ENCODE measurements at regions not wholly inside any gene's neighbourhood (a gene's known extent, or its start where the extent isn't known, plus 50 kb on each side); places are given as distances from the start of the nearest gene placed in this dataset.

DNA sequence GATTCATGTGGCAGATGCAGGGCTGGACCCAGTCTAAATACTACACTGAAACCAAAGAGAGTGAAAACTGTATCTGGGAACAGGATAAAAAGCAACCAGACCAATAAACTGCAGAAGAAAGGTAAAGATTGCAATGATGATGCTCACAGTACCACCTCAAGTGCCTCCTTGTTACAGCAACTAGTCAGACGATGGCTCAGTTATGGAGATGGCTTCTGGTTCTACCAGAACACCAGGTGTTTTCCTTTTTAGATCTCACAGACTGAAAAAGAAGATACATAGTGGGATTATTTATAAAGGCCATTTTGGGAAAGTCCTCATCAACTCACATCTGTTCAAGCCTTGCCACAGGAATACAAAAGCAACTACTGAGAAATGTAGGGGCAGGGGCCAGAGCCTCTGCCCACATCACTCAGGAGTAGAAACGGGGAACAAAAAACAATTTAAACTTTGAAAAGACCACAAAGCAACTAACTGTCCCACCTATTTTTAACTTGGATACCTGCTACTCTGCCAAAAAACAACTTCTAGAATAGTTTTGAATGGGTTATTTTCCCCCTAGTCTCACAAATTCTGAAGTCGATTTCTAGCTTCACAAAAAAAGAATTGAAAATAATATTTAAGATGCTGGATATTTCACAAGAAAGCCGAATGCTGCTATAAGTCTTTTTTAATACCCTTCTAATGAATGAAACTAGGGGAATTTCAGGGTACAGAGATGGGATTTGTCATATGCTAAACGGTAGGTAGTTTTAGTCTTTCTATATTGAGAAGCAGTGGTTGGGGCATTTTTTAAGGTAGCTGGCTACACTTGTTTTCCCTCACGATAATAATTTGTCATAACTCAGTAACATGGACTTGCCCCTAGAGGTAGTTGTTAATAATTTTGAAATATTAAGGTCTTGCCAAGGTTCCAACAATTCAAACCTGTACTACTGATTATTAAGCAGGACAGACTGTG is 197.2 kb upstream of the TMPO start:
- no peak overlapping the region for H3K27ac Mint-ChIP-seq
- H3K9me3 Mint-ChIP-seq = peaks cover 3 to 8% of the 10 kb centered on the region in 2 donors
- H3K4me3 Mint-ChIP-seq = no peak overlapping the region
- ATAC-seq (replicated peaks) (peak; percentile 52 to 81), DNase-seq (no peak)
- no peaks in the 10 kb centered on the region for H3K4me1 Mint-ChIP-seq
- H3K36me3 Mint-ChIP-seq = no peaks in the 10 kb centered on the region
- H3K27me3 Mint-ChIP-seq = peaks cover under 1 to 4% of the 10 kb centered on the region in 2 donors

GRCh38 chr12:98319716-98320425 is 195.5 kb upstream of the TMPO start:
- ATAC-seq (replicated peaks) = no peak
- Mint-ChIP-seq H3K9me3 (peaks cover under 1 to 8% of the 10 kb centered on the region in 2 donors), H3K4me3 (no peak overlapping the region), H3K4me1 (no peaks in the 10 kb centered on the region), H3K27ac (no peak overlapping the region), H3K27me3 (peaks cover under 1 to 5% of the 10 kb centered on the region in 2 donors), H3K36me3 (no peaks in the 10 kb centered on the region)
- no peak for DNase-seq

GRCh38 chr12:98325003-98325402 is 190.4 kb upstream of the TMPO start:
- DNase-seq = no peak
- H3K27me3 Mint-ChIP-seq = peaks cover 5 to 9% of the 10 kb centered on the region in 2 donors
- no peak for ATAC-seq (replicated peaks)
- no peaks in the 10 kb centered on the region for H3K36me3 Mint-ChIP-seq
- H3K4me3 Mint-ChIP-seq = no peak overlapping the region
- peaks cover 0 to 2% of the 10 kb centered on the region in 2 donors for H3K4me1 Mint-ChIP-seq
- peaks cover 0 to 4% of the 10 kb centered on the region in 2 donors for H3K9me3 Mint-ChIP-seq
- no peak overlapping the region for H3K27ac Mint-ChIP-seq

DNA sequence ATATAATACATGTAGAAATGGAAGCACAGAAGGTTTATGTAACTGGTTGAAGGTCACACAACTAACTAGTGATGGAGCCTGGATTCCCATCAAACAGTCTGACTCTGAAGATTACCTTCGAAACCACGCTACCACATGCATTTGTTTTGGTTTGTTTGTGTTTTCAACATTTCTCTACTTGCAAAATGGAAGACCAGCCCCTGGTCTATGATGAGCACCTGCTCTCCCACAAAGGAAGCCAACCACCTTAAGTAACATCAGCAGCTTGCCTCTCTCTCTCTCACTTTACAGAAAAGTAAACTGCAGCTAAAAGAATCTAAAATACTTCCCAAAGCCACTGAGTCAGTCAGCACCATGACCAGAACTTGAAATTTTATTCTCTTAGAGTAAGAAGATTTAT is 186.9 kb upstream of the TMPO start:
- Mint-ChIP-seq H3K4me3 (no peak overlapping the region), H3K27me3 (peaks cover 2 to 9% of the 10 kb centered on the region in 2 donors), H3K4me1 (peaks cover 0 to 2% of the 10 kb centered on the region in 2 donors), H3K27ac (no peak overlapping the region), H3K9me3 (peaks cover 0 to under 1% of the 10 kb centered on the region in 2 donors), H3K36me3 (no peaks in the 10 kb centered on the region)
- ATAC-seq (replicated peaks) (no peak), DNase-seq (no peak)

DNA sequence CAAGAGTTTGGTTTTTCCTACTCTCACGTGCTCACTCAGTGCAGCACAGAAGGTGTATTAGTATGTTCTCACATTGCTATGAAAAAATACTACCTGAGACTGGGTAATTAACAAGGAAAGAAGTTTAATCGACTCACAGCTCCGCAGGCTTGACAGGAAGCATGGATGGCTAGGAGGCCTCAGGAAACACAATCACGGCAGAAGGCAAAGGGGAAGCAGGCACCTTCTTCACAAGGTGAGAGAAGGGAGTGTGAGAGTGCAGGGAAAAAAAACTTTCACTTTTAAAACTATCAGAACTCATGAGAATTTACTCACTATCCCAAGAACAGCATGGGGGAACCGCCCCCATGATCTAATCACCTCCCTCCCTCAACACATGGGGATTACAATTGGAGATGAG is 185.8 kb upstream of the TMPO start:
- H3K4me1 Mint-ChIP-seq = peaks cover 0 to 2% of the 10 kb centered on the region in 2 donors
- H3K27me3 Mint-ChIP-seq = peaks cover under 1 to 9% of the 10 kb centered on the region in 2 donors
- ATAC-seq (replicated peaks) (no peak), DNase-seq (no peak)
- H3K9me3 Mint-ChIP-seq = no peaks in the 10 kb centered on the region
- H3K36me3 Mint-ChIP-seq = no peaks in the 10 kb centered on the region
- H3K4me3 Mint-ChIP-seq = no peak overlapping the region
- no peak overlapping the region for H3K27ac Mint-ChIP-seq

DNA sequence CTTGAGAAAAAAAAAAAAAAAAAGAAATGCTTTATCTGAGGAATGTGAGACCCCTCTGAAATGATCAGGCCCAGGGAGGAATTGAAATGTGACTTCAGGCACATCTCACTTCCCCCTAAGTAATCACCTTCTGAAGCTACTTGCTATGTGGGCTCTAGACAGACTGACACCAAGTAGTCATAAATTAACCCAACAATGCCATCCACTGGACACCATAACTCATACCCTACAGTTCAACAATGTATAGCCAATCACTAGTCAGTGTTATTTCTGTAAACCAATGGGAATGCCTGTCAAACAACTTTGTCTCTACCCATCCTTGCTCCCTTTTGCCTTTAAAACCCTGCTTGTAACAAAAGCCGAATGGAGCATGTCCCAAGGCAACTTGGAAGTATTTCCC is 182.7 kb upstream of the TMPO start:
- Mint-ChIP-seq H3K27ac (no peak overlapping the region), H3K4me3 (no peak overlapping the region), H3K27me3 (peaks cover 4 to 19% of the 10 kb centered on the region in 2 donors), H3K36me3 (no peaks in the 10 kb centered on the region), H3K9me3 (no peaks in the 10 kb centered on the region), H3K4me1 (peaks cover 0 to 2% of the 10 kb centered on the region in 2 donors)
- ATAC-seq (replicated peaks) (peak; percentile 66 to 78), DNase-seq (no peak)

DNA sequence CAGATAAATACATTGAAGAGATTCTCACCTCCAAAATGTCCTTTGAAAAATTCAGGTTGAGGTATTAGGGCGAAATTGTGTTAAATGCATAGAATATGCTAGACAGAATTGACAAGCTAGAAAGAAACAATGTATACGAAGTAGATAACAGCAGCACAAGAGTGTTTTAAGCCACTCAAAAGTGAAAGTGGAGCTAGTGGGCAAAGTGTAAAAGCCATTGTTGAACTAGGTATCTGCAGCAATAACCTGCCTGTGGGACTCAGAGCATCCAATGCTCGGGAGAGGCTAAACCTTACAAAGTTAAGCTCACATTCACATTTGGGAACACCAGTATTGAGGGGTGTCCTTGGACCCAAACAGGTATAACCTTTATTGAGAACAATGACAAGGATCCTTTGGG is 180.6 kb upstream of the TMPO start:
- H3K9me3 Mint-ChIP-seq = no peaks in the 10 kb centered on the region
- peaks cover 4 to 27% of the 10 kb centered on the region in 2 donors for H3K27me3 Mint-ChIP-seq
- ATAC-seq (replicated peaks) = no peak
- H3K4me1 Mint-ChIP-seq = no peaks in the 10 kb centered on the region
- DNase-seq = no peak
- no peak overlapping the region for H3K27ac Mint-ChIP-seq
- H3K36me3 Mint-ChIP-seq = no peaks in the 10 kb centered on the region
- H3K4me3 Mint-ChIP-seq = no peak overlapping the region

DNA sequence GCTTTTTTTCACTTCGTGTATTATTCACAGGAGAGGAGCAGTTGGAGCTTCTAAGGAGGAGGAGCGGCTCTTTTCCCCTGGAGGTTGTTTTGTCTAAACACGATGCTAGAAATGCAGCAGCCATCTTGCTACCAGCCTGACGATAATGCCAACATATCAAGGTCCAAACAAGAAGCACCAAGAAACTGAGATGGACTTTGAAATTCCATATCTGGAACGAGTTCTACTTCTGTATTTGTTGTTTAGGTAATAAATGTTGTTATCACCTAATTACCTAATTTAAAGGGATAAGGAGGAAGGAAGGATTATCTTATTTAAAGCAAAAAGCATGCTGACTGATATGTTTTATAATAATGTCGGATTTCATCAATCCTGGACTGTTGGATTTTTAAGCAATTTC is 174.4 kb upstream of the TMPO start:
- H3K4me3 Mint-ChIP-seq = no peak overlapping the region
- peaks cover 12 to 36% of the 10 kb centered on the region in 2 donors for H3K27me3 Mint-ChIP-seq
- no peaks in the 10 kb centered on the region for H3K4me1 Mint-ChIP-seq
- peaks cover 0 to 2% of the 10 kb centered on the region in 2 donors for H3K9me3 Mint-ChIP-seq
- no peak for DNase-seq
- H3K36me3 Mint-ChIP-seq = no peaks in the 10 kb centered on the region
- no peak for ATAC-seq (replicated peaks)
- no peak overlapping the region for H3K27ac Mint-ChIP-seq

DNA sequence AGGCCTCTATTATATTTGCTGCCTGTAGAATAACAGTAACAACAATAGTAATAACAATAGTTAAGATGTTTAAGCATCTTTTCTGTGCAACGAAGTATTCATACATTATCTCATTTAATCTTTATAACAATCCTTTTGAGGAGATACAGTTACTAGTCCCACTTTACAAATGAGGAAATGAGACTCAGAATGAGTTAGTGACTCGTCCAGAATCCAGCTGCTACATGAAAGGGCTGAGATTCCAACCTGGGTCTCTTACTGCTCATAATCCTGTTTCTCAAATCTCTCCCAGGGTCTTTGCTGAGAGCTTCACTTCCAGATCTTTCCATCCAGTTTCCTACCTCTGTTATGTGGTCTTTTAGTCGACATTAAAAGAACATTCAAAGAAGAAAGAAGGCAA is 173.7 kb upstream of the TMPO start:
- H3K9me3 Mint-ChIP-seq = peaks cover 0 to 2% of the 10 kb centered on the region in 2 donors
- no peak overlapping the region for H3K27ac Mint-ChIP-seq
- H3K36me3 Mint-ChIP-seq = no peaks in the 10 kb centered on the region
- ATAC-seq (replicated peaks) = no peak
- no peaks in the 10 kb centered on the region for H3K4me1 Mint-ChIP-seq
- DNase-seq = no peak
- H3K27me3 Mint-ChIP-seq = peaks cover 11 to 31% of the 10 kb centered on the region in 2 donors
- no peak overlapping the region for H3K4me3 Mint-ChIP-seq

DNA sequence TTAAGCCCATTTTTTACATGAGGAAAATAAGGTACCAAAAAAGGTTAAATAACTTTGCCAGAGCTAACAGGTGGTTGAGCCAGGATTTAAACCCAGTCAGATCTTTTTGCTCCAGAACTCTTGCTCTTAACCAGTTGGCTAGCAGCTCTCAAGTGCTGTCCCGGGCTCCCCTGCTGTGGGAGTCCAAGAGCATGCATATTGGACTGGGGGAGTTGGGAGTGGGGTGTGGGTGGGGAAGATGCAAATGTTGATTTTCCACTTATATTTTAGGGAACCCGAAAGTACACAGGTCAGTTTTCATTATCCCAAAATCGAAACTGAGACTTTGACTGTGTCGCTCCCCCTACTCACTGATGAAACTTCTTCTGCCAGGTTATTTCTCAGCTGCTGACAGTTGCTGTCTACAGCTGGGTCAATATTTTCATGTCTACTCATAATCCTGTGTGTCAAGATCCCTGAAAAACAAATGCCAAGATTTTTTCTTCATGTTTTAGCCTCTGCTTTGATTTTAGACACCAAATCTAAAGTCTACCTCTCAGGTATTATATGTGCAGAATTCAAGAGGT is 172.3 kb upstream of the TMPO start:
- peaks cover 7 to 26% of the 10 kb centered on the region in 2 donors for H3K27me3 Mint-ChIP-seq
- H3K4me3 Mint-ChIP-seq = no peak overlapping the region
- ATAC-seq (replicated peaks) (no peak), DNase-seq (no peak)
- H3K9me3 Mint-ChIP-seq = peaks cover 0 to 2% of the 10 kb centered on the region in 2 donors
- no peak overlapping the region for H3K27ac Mint-ChIP-seq
- H3K36me3 Mint-ChIP-seq = no peaks in the 10 kb centered on the region
- no peaks in the 10 kb centered on the region for H3K4me1 Mint-ChIP-seq

DNA sequence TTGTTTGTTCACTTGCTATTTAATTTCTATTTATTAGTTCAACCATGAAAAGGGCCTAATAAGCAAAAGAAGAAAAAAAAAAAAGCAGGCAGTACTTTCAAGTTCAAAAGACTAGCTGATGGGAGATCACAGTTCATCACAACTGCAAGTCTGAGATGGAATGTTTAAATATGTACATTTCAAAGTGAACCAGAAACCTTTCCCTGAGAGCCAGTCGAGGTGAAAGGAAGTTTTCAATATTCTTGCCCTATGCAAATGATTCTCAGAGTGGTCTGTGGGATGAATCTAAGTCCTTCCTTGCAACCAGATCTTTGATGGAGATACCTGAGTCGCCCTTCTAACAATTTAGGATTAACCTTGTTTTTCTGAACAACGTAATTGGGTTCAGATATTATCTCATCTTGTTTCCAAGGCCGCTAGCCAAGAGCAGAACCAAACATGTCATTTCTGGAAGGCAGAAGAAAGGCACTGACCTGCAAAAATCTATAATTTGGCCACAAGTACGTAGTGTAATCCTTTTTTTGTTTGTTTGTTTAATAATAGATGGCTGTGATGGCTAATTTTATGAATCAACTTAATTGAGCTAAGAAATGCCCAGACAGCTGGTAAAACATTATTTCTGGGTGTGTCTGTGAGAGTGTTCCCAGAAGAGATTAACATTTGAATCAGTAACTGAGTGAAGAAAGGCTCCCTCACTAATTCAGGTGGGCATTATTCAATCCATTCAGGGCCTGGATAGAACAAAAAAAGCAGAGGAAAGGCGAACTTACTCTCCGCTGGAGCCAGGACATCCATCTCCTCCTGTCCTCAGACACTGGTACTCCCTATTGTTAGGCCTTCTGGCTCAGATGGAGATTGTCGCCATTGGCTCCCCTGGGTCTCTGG is 171.1 kb upstream of the TMPO start:
- ATAC-seq (replicated peaks) = no peak
- H3K4me3 Mint-ChIP-seq = no peak overlapping the region
- H3K36me3 Mint-ChIP-seq = no peaks in the 10 kb centered on the region
- peaks cover 0 to 2% of the 10 kb centered on the region in 2 donors for H3K9me3 Mint-ChIP-seq
- H3K27ac Mint-ChIP-seq = no peak overlapping the region
- no peaks in the 10 kb centered on the region for H3K4me1 Mint-ChIP-seq
- peaks cover 7 to 21% of the 10 kb centered on the region in 2 donors for H3K27me3 Mint-ChIP-seq
- DNase-seq = no peak

DNA sequence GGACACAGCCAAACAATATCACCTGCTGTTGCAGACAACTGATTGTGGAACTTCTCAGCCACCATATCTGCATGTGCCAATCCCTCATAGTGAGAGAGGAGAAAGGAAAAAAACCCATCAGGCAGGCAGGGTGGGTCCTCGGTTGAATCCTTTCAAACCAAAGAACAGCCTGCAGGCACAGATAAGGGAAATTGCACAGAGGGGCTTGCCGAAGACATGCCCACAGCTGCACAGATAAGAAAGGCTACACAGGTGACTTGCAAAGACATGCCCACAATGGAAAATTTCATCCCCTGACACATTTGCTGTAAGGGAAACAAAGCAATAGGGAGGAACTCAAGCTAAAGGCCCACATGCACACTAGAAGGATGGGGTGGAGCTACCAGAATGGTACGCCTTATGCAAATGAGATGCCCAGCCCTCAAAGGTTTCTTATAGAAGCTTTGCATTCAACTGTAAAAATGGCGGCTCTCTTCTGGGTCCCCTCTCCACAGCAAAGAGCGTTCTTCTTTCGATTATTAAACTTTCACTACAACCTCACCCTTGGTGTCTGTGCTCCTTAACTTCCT is 170.0 kb upstream of the TMPO start:
- DNase-seq (no peak), ATAC-seq (replicated peaks) (no peak)
- Mint-ChIP-seq H3K9me3 (peaks cover 0 to 2% of the 10 kb centered on the region in 2 donors), H3K4me3 (no peak overlapping the region), H3K36me3 (no peaks in the 10 kb centered on the region), H3K27me3 (peaks cover 7 to 18% of the 10 kb centered on the region in 2 donors), H3K4me1 (no peaks in the 10 kb centered on the region), H3K27ac (no peak overlapping the region)

DNA sequence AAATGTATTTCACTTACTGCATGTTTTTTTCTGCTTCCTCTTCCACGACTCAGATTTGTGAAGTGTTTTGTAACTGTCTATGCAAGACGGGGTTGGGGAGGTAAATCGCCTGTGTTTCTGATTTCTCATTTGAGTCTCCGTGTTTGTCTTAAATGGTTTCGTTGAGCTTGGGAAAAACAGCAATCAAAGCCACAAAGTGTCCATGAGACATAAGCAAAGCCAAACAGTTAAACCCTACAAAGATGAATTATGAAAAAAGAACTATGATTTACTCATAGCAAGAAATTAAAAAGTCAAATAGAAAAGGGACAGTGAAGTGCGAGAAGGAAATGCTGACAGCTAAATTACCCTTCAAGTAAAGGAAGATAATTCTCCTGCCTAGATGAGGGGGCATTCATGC is 164.3 kb upstream of the TMPO start:
- H3K9me3 Mint-ChIP-seq = no peaks in the 10 kb centered on the region
- DNase-seq (no peak), ATAC-seq (replicated peaks) (no peak)
- H3K4me3 Mint-ChIP-seq = no peak overlapping the region
- H3K27ac Mint-ChIP-seq = no peak overlapping the region
- no peaks in the 10 kb centered on the region for H3K36me3 Mint-ChIP-seq
- no peaks in the 10 kb centered on the region for H3K4me1 Mint-ChIP-seq
- peaks cover 0 to 8% of the 10 kb centered on the region in 2 donors for H3K27me3 Mint-ChIP-seq

All from stimulated activated naive B cell treated with anti-CD40 and anti-IgM and Interleukin-4, amounts not matched to agents 10 μg/mL and 1 μg/mL and 100 μg/mL, for 72 hours (primary cell).